HG02870 (cell line): ENCODE measurements at regions not wholly inside any gene's neighbourhood (a gene's known extent, or its start where the extent isn't known, plus 50 kb on each side); places are given as distances from the start of the nearest gene placed in this dataset.
"Not testable (repeated sequence)": the region's sequence is repeated elsewhere in the genome, so short reads cannot be mapped to it uniquely, and the experiment has no call there.

Experiments used
- ATAC-seq: cut with Tn5 transposase; IDR thresholded peaks from one replicate; pipeline ENCODE4 v1.9.1; 2021; ENCODE audit warnings: mild to moderate bottlenecking, moderate library complexity; ENCODE audit not compliant: unreplicated experiment

DNA sequence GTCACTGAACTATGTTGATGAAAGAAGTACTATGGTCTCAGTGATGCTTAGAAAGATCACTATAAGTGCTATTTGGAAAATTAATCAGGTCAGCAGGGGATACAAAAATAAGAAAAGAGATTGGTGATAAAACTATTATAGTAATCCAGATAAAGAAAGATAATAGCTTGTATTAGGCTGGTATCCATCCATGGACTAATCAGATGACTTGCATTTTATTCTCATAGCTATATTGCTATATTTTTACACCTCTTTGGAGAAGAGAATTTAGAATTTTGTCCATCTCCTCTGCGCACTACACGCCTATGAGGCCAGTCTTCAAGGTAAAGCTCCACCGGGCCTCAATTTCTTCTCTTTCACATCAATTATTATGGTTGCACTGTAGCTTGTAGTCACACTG, 635.1 kb upstream of the DDX18 start:
- no peak for ATAC-seq

DNA sequence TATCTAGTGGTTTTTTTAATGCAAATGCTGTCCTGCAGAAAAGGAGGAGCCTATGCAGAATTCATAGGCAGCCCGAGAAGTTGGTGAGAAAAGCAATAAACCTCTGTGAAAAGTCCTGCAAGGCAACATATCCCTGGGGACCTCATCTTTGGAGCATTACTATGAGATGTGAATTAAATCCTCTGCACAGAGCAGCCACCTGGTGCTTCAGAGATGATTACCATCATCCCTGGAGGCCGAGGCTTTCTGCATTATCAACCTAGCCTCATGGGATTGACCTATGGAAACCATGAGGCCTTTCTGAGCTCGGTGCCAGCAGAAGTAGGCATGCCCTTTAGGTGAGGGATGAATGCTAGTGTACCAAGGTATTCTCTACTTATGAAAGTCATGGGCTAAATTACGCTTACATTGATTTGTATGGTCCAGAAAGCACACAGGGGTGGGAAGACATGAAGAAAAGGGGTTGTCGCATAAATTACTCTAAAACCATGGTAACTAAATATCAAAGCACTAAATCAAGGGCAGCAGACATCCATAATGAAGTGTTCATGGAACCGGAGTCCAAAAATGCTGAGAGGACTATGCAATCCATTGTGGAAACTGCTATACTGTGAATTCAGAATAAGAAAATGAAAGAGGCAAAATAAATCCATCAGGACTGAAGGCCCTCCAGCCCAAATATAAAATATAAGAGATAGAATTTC, 623.5 kb upstream of the DDX18 start:
- ATAC-seq: no peak

DNA sequence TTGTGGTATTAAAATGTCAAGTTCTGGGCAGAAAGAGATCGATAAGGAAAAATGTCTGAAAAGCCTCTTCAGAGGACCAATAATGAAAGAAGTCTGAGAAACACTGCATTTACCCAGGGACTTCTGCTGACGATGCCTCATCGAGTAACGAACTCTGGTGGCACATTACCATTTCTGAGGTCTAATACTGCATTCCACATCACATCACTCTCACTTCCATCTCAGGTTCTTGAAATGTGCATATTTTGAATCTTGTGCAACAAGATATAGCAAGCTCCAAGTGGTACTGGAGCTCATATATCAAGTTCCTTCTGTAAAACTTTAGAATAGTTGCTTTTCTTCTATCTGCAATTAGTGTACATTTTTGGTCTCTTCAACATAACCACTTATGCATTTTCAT, 619.1 kb upstream of the DDX18 start:
- ATAC-seq: no peak

DNA sequence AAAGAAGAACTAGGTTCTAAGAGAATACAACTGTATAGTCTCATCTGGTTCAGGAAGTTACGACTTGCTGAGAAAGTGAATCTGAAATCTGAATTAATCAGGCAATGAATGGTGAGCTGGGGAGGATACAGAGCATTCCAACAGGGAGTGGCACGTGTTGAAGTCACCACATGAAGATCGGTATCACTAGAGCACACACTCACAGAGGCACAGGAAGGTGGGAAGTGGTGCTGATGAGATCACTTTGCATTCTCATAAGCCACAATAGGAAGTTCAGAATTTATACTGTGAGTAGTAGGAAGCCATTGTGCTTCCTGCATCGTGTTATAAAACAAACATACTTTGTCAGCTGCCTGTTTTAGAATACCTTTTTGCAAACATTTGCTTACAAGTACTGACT, 615.0 kb upstream of the DDX18 start:
- ATAC-seq: no peak

DNA sequence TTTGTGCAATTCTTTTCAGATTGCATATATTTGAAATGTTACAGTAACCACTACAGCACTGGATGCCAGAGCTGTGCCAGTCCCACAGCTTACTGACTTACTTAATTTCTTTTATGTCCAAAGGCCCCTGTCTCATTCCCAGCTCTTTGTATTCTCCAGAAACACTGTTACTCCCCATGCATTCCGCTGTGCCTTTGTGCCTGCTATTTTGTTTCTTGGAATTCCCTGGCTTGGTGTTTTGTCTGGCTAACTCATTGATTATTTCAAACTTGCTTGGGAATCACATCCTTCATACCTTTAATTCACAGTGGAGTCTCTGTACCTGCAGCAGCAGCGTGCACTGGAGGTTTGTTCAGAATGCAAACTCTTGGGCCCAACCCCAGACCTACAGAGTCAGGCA, 601.9 kb upstream of the DDX18 start:
- ATAC-seq: no peak

DNA sequence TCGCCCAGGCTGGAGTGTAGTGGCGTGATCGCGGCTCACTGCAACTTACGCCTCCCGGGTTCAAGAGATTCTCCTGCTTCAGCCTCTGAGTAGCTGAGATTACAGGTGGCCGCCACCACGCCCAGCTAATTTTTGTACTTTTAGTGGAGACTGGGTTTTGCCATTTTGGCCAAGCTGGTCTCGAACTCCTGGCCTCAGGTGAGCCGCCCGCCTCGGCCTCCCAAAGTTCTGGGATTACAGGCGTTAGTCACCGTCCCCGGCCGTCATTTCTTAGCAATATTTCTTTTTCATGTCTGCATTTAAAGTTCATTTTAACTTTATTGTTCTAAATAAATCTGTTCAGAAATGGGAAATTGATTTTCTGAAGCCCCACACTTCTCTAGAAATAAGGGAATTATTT, 597.3 kb upstream of the DDX18 start:
- no peak for ATAC-seq

DNA sequence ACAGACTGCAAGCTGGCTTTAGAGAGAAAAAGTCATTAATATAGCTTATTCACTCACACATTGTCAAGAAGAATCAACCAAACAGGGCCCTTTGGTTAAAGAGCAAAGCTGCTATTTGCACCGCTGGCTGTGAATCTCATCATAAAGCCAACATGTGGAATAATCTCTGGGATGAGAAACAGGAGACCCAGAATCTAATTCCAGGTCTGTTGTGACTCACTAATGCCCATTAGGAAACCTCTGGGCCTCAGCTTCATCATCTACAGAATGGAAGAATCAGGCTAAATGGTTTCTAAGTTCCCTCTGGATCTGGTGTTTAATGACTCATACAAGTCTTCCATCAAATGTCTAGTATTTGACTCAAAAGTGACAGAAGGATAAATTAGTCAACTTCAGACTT, 591.7 kb upstream of the DDX18 start:
- ATAC-seq: no peak

DNA sequence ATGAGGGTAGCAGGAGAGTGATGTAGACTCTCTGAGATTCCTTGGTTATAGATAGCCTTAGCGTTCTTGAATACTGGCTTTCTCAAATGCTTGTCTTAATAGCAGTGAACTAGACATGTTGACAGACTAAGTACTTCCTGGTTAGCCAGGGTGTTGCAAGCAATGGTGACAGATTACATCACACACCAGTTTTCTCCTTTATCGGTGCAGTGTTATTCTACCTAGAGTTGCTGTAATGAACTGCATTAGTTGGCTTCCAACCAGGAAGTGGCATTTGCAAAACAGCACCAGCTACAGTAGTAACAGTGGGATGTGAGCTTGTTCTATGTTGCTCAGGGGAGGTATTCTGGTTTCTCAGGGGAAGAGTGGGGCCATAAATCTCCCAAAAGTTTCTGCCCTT, 582.2 kb upstream of the DDX18 start:
- ATAC-seq: no peak

DNA sequence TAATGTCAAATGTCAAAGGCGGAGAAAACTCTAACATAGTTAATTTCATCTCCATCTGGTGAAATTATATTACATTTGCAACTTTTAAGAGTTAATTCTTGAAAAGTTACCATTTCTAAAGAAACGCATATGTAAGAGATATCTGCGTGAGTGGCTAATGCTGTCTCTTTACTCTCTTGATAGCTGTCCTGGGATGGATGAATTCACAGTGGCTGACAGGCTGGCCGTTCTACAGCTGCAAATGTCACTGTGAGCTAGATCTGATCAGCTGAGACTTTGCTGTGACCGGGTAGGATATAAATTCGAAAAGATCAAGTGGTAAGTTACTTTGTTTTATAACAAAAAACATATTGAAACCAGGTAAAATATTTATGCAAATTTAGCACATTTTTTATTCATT, 557.1 kb upstream of the DDX18 start:
- ATAC-seq: no peak

DNA sequence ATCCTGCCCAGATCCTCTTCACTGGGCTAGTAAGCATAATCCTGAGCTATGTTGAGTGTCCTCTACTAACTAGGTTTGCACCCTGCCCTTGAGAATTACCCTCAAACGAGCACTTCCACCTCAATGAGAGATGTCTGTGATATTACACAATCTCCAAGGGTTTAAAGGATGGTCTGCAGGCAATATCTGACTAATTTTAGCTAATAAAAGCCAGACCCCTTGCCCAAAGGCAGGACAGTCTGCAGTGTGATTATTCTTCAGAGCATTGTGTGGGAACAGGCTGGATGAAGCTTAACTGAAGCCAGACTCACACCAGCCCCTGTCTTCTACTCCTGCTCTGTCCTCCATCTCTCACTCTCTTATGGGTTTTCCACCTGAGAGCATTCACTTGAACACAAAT, 544.9 kb upstream of the DDX18 start:
- ATAC-seq: no peak

DNA sequence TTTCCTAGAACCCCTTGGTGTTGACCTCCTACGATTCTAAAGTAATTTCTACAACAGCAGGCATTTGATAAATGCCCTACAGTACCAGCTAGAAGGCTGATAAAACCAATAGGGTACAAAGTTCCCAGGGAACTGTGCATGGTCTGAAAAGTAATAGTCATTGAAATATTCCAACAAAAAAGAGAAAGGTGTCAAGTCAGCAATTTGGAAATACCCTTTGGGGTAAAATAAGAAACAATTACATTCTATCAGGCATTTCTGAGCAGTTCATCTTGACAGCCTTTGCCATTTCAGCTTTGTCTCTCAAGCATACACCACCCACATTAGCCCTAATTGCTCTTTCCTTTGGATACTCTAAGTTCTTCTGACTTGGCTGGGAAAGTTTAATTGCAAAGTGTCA, 542.9 kb upstream of the DDX18 start:
- ATAC-seq: no peak

DNA sequence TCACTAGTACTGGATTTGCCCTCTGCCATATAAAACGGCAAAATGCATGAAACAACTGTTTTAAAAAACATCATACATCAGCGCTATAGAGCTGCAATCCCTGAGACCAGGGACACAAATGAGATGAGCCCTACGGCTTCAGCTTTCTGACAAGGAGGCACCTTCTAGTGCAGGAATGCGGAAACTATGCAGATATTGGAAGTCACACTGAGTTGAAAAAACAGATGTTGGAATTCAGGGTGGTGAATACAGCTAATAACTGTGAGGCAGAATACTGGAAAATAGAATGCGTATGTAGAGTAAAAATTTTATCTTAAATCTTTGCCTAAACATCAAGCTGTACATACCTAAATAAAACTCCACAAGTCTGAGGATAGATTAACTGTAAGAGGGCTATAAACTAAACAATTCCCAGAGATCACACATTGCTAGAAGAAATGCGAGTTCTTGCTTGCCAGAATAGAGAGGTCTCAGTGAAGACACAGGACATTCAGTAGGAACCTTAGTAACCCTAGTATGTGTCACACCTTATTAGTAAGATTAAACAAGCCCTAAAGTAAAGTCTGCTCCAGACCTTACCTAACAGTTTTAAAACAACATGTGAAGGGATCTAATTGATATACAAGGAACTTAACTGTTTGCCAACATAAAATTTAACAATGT, 541.4 kb upstream of the DDX18 start:
- no peak for ATAC-seq

DNA sequence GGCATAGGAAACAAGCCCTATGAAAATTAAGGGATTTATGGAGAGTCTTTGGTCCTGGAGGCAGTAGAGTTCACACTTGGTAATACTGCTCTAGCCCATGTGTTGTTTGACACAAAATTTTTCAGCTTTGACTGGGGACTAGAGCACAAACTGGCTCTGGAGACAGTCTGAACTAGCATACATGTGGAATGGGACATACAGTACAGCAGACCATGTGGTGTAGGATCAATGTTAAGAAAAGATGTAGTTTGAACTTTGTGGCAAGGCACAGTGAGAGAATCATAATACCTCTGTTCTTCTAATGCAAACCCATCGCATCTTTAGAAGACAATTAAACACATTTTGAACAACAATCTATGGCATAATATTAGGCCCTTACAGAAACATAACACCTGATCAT, 521.5 kb upstream of the DDX18 start:
- no peak for ATAC-seq

DNA sequence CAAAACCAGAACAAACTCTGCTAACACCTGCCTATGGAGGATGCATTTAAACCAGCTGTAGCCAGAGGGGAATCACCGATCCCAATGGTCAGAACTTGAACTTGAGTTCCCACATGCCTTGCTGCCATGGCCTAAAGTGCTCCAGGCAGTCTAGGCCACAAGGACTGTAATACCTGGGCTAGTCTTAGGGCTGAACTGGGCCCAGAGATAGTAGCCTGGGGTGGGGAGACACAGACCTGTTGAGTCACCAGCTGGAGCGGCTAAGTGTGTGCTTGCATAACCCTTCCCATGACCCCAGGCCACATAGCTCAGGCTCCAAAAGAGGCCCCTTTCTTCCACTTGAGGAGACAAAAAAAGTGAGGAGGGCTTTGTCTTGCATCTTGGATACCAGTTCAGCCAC, 515.0 kb upstream of the DDX18 start:
- ATAC-seq: no peak

DNA sequence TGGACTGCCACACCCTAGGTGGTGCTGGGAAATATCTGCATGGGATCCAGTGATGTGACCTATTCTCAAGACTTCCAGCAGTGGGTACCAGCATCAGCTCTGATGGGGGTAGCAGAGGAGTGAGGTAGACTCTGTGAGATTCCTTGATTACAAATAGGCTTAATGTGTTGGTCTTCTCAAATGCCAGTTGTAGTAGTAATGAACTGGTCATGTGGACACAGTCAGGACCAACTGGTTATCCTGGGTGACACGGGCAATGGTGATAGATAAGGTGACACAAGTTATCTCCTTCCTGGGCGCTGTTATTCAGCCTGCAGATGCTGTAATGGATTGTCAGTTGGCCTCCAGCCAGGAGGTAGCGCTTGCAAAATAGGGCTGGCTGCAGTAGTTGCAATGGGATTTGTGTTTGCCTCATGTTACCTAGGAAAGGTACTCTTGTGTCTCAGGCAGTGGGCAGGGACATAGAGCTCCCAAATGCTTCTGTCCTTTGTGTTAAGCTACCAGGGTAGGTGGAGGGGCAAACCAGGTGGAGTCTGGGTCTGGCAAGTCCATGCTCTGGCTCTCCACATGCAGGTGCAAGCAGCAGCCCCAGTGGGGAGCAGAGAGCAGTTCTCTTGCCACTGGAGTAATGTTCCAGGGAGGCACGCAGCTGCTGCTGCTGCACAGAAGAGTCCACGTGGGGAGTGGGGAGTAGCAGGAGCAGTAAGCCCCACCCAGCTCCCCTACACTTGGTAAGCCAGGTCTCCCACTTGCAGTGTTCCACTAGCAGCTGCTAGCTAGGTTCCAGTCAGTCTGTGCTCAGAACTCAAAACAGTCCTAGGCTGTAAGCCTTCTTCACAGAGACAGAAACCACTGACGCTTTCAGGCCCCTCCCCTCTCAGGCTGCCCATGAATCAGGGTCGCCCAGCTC, 505.4 kb upstream of the DDX18 start:
- no peak for ATAC-seq

DNA sequence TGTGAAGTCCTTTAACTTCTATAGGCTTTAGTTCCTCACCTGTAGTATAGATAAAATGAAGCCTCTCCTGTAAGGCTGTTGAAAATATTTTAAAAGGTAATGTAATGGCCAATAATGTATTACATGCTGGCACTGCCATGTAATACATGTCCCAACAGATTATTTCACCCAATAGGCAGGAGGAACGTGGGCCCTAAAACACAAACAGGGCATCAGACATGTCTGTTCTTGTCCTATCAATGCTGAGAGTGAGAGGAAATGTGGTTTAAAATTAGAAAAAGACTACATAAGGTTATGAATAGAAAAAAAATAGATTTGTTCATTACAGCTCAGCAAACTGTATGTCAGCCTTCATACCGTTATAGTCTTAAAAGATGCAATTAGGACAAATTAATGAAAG, 492.7 kb upstream of the DDX18 start:
- ATAC-seq: no peak

DNA sequence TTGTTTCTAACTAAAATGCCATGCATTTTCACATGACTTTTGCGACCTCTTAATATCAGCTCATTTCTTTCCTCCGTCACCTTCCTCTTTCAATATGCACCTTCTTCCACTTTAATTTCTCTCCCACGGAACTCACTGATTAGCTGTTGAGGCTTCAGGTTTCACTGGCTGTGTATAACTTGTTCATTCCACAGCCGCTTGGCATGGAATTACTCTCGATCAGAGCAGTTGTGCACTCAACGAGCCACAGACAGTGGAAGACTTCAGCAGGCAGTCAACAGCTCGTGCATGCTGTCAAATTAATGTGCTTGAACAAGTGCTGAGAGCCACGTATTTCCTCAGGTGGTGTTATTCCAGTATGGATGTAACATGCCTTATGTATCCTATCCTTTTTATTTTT, 491.2 kb upstream of the DDX18 start:
- ATAC-seq: no peak

DNA sequence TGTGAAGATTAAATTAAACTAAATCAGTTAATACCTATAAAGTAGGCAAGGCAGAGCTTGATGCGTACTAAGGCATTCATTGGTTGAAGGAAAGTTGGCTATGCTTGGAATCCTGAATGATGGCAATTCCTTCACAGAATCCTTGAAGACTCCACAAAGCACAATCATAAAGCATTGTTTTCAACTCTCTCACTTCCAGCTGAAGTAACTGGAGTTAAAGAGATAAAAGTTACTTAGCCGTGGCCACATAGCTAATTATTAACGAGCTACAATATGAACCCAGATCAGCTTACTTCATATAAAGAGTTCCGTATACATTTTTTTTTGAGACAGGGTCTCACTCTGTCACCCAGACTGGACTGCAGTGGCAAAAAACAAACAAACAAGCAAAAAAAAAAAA, 483.9 kb upstream of the DDX18 start:
- no peak for ATAC-seq

DNA sequence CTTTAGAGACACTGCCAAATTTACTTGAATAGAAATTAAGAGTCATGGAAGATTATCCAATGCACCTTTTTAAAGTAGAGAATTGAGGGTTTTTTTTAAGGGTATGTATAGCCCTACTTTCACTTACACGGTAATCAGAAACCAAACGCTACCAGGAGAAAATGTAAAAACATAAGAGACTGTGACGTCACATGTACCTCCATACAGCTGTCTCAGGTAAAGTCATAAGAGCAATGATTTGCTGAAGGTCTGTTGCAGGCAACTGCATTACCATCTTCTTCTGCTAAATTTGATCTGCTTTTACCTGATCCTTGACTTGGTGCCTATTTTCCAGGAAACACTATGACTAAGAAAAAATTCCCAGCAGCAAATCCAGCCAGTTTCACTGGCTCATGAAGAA, 478.5 kb upstream of the DDX18 start:
- no peak for ATAC-seq

DNA sequence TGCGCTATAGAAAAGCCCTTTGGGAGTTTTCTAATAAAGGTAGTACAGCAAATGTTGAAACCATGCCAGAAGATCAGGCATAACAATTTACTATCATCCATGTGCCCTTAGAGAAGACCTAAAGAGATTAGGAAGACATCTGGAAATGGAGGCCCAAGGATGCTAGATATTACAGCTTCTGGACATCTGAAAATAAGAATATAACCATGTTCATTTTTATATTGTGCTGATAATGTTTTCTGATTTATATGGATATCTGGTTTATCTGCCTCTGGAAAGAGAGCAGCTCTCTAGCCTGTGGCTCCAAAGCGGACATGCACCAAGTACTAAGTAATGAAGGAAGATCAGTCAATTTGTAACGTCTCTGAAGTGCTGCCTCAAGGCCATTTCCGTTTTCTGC, 478.0 kb upstream of the DDX18 start:
- no peak for ATAC-seq

DNA sequence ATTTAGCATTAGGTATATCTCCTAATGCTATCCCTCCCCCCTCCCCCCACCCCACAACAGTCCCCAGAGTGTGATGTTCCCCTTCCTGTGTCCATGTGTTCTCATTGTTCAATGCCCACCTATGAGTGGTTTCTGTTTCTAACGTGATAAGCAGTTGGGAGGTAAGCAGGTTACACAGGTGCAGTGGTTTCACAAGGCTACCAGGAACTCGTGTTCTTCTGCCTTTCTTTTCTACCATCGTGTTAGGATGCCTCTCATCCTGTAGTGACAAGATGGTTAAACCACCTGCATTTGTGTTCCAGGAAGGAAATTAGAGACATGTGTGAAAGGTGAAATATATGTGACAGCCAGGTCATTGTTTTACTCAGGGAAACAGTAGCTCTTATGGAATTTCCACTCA, 476.5 kb upstream of the DDX18 start:
- ATAC-seq: not testable (repeated sequence)

DNA sequence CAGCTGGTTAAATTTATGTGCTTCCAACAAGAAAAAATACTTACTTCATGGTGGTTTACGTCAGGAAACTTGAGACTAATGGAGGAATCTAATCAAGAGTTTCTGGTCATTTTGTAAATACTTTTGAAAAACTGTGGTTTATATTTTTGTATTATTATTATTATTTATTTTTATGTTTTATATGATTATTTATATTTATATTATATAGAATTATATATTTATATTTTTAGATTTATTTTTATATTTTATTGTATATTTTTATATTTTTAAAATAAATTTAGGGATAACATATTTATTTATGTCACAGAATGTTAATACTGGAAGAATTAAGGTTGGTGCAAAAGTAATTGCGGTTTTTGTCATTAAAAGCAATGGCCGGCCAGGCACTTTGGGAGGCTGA, 474.5 kb upstream of the DDX18 start:
- ATAC-seq: no peak
